ENCODE measurements at regions not wholly inside any gene's neighbourhood (a gene's known extent, or its start where the extent isn't known, plus 50 kb on each side); places are given as distances from the start of the nearest gene placed in this dataset.
A peak's percentile ranks its signal among the peaks of the same experiment; 100 is the strongest.

DNA sequence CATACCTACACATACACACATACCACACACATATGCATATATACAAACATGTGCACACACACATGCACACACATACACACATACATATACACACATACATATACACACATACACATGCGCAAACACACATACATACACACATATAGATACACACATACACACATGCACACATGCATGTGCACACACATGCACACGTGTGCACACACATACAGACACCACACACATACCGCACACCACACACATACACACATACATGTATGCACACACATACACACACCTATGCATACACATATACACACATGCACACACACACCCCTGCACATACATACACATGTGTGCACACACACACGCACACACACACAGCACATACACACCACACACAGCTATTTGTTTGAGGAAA is 236.5 kb downstream of the WDR11 start:
- CTCF ChIA-PET: interaction anchor here (0.7 to 2.5 kb wide), 7 partner anchors 13 to 799 kb away, joined by 3 to 6 read pairs (median 4); no protein-coding TSS in a partner anchor
- H3K9me3 ChIP-seq: no peaks in the 10 kb centered on the region

DNA sequence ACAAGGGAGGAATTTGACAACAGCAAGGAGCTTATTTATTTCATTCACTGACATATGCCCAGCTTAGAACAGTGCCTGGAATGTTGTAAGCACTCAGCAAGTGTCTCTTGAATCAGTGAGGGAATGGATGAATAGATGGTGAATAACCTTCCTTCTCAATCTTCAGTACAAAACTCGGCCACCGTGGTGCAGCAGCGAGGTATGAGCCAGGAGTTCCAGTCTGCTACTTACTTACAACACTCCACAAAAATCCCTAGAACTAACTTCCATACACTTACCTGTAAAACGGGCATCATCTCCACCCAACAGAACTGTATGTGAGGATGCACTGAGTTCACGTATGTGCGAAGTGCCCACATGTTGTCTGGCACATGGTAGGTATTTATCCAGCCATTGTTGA is 237.4 kb downstream of the WDR11 start:
- H3K79me2 ChIP-seq (ENCODE audit: insufficient read depth): no peaks in the 10 kb centered on the region
- no peak overlapping the region for H3K9ac ChIP-seq
- TF ChIP-seq TAF1 (IDR thresholded peaks at IDR 0.05; ENCODE audit: borderline replicate concordance, low read depth, low read length) (no peak), GATA2 (CRISPR knock-in tag; IDR thresholded peaks at IDR 0.05) (no peak), RAD21 (IDR thresholded peaks at IDR 0.05; ENCODE audit: low read length) (peak; percentile 66), SMC3 (IDR thresholded peaks at IDR 0.05; ENCODE audit: low read depth, low read length) (peak; percentile 35; the same call in 1 of the 2 replicates), POLR2AphosphoS5 (IDR thresholded peaks at IDR 0.05; ENCODE audit: low read depth, low read length) (no peak), EP300 (IDR thresholded peaks at IDR 0.05; ENCODE audit: borderline replicate concordance in 1 of 2, low read depth in 1 of 2, low read length in 1 of 2) (no peak)
- H3K4me3 ChIP-seq (ENCODE audit: low read depth in 2 of 2, low read length in 1 of 2): no peak overlapping the region
- H3K9me3 ChIP-seq: no peaks in the 10 kb centered on the region
- H3K36me3 ChIP-seq (replicated peaks in 1 of 2; ENCODE audit: control insufficient read depth in 1 of 2, insufficient read depth in 2 of 2, low read length in 1 of 2): no peaks in the 10 kb centered on the region
- no peaks in the 10 kb centered on the region for H4K20me1 ChIP-seq (ENCODE audit: insufficient read depth)
- CTCF ChIA-PET: interaction anchor here (0.7 to 2.5 kb wide), 6 partner anchors 12 to 521 kb away, joined by 3 to 7 read pairs (median 5); no protein-coding TSS in a partner anchor
- no peaks in the 10 kb centered on the region for H3K27me3 ChIP-seq (ENCODE audit: insufficient read depth)
- peaks cover 0 to 27% of the 10 kb centered on the region in 2 experiments; a peak in 1 of 4 replicates for H3K4me1 ChIP-seq (ENCODE audit: control insufficient read depth in 1 of 2, insufficient read depth in 2 of 2, low read depth in 1 of 2, low read length in 1 of 2)
- POLR2A ChIA-PET: no interaction called here
- no peaks in the 10 kb centered on the region for H3F3A ChIP-seq (replicated peaks; ENCODE audit: insufficient read depth)
- no peak overlapping the region for H3K27ac ChIP-seq (ENCODE audit: low read depth in 2 of 2, low read length in 1 of 2)
- H3K4me2 ChIP-seq: no peak overlapping the region
- H2AFZ ChIP-seq (ENCODE audit: low read depth): no peak overlapping the region
- no peaks in the 10 kb centered on the region for H3K9me2 ChIP-seq
- 27% methylated on average over 6 of the region's 6 CpGs for WGBS (ENCODE audit: low lambda C conversion rate)
- peak; percentile 49 for DNase-seq

More for the DNA sequence above, 236.5 kb downstream of the WDR11 start:
- Histone ChIP-seq H3K9me2 (no peaks in the 10 kb centered on the region), H3K27ac (ENCODE audit: low read depth in 2 of 2, low read length in 1 of 2) (no peak overlapping the region), H3K4me3 (ENCODE audit: low read depth in 2 of 2, low read length in 1 of 2) (no peak overlapping the region), H3K79me2 (ENCODE audit: insufficient read depth) (no peaks in the 10 kb centered on the region), H4K20me1 (ENCODE audit: insufficient read depth) (no peaks in the 10 kb centered on the region), H3K36me3 (replicated peaks in 1 of 2; ENCODE audit: control insufficient read depth in 1 of 2, insufficient read depth in 2 of 2, low read length in 1 of 2) (no peaks in the 10 kb centered on the region), H3K9ac (no peak overlapping the region), H3K4me1 (ENCODE audit: control insufficient read depth in 1 of 2, insufficient read depth in 2 of 2, low read depth in 1 of 2, low read length in 1 of 2) (peaks cover 0 to 28% of the 10 kb centered on the region in 2 experiments; a peak in 2 of 4 replicates), H3K4me2 (no peak overlapping the region), H2AFZ (ENCODE audit: low read depth) (no peak overlapping the region), H3F3A (replicated peaks; ENCODE audit: insufficient read depth) (no peaks in the 10 kb centered on the region), H3K27me3 (ENCODE audit: insufficient read depth) (no peaks in the 10 kb centered on the region)
- DNase-seq: no peak
- TF ChIP-seq CHD2 (IDR thresholded peaks at IDR 0.05; ENCODE audit: low read length, partially characterized antibody) (no peak), SMC3 (IDR thresholded peaks at IDR 0.05; ENCODE audit: low read depth, low read length) (no peak), EZH2phosphoT487 (IDR thresholded peaks at IDR 0.05; ENCODE audit: borderline replicate concordance, low read depth) (no peak), NFIC (IDR thresholded peaks at IDR 0.05; ENCODE audit: borderline replicate concordance) (no peak), FOXJ3 (CRISPR knock-in tag; IDR thresholded peaks at IDR 0.05) (no peak)
- TF ChIP-seq, protein P1, sequence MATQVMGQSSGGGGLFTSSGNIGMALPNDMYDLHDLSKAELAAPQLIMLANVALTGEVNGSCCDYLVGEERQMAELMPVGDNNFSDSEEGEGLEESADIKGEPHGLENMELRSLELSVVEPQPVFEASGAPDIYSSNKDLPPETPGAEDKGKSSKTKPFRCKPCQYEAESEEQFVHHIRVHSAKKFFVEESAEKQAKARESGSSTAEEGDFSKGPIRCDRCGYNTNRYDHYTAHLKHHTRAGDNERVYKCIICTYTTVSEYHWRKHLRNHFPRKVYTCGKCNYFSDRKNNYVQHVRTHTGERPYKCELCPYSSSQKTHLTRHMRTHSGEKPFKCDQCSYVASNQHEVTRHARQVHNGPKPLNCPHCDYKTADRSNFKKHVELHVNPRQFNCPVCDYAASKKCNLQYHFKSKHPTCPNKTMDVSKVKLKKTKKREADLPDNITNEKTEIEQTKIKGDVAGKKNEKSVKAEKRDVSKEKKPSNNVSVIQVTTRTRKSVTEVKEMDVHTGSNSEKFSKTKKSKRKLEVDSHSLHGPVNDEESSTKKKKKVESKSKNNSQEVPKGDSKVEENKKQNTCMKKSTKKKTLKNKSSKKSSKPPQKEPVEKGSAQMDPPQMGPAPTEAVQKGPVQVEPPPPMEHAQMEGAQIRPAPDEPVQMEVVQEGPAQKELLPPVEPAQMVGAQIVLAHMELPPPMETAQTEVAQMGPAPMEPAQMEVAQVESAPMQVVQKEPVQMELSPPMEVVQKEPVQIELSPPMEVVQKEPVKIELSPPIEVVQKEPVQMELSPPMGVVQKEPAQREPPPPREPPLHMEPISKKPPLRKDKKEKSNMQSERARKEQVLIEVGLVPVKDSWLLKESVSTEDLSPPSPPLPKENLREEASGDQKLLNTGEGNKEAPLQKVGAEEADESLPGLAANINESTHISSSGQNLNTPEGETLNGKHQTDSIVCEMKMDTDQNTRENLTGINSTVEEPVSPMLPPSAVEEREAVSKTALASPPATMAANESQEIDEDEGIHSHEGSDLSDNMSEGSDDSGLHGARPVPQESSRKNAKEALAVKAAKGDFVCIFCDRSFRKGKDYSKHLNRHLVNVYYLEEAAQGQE (IDR thresholded peaks at IDR 0.05; ENCODE audit: low read depth, low read length): no peak
- POLR2A ChIA-PET: no interaction called here
- 66% methylated on average over 4 of the region's 4 CpGs for WGBS (ENCODE audit: low lambda C conversion rate)

Measured in SK-N-SH (cell line).